ENCODE measurements at regions not wholly inside any gene's neighbourhood (a gene's known extent, or its start where the extent isn't known, plus 50 kb on each side); places are given as distances from the start of the nearest gene placed in this dataset.

DNA sequence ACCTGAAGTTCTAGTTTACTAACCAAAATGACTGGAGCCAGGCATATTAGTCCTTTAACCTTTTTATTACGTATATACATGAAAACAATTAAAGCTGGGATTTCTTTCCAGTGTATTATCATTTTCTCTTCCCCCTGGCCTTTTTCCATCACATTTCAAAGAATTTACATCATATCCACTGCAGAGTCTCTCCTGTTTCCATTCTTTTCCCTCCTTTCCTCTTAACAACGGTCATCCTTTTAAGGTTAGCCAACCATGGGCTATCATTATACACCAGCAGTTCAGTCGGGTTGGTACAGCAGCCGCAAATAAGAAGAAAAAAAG is 104.6 kb downstream of the TFAP2A start:
- dilution Hi-C loops (cut with MboI; ENCODE audit: extremely low pct_ligation_motif_present, low sequenced_read_pairs) = no loop called here
- POLR2A ChIA-PET = no interaction called here

More for the DNA sequence above, 104.6 kb downstream of the TFAP2A start:
- CTCF ChIA-PET = interaction anchor here (1.2 kb wide), 1 partner anchor 9 kb away, joined by 3 read pairs; no protein-coding TSS in a partner anchor
- no peak overlapping the region for H2AFZ ChIP-seq (ENCODE audit: low read depth, low read length)
- no TSS peak for BruUV-seq (replicated peaks)
- no peak for TF ChIP-seq FOS (IDR thresholded peaks at IDR 0.05; ENCODE audit: borderline replicate concordance, insufficient read depth, low read length)
- TF ChIP-seq, protein P1, sequence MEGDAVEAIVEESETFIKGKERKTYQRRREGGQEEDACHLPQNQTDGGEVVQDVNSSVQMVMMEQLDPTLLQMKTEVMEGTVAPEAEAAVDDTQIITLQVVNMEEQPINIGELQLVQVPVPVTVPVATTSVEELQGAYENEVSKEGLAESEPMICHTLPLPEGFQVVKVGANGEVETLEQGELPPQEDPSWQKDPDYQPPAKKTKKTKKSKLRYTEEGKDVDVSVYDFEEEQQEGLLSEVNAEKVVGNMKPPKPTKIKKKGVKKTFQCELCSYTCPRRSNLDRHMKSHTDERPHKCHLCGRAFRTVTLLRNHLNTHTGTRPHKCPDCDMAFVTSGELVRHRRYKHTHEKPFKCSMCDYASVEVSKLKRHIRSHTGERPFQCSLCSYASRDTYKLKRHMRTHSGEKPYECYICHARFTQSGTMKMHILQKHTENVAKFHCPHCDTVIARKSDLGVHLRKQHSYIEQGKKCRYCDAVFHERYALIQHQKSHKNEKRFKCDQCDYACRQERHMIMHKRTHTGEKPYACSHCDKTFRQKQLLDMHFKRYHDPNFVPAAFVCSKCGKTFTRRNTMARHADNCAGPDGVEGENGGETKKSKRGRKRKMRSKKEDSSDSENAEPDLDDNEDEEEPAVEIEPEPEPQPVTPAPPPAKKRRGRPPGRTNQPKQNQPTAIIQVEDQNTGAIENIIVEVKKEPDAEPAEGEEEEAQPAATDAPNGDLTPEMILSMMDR (IDR thresholded peaks at IDR 0.05; ENCODE audit: extremely low read depth in 1 of 2, insufficient read depth in 1 of 2, low read depth in 1 of 2, low read length in 2 of 2) = no peak
- no peak for TF ChIP-seq POLR2A (IDR thresholded peaks at IDR 0.05; ENCODE audit: low read depth, low read length)
- TF ChIP-seq, protein P2, sequence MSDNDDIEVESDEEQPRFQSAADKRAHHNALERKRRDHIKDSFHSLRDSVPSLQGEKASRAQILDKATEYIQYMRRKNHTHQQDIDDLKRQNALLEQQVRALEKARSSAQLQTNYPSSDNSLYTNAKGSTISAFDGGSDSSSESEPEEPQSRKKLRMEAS (IDR thresholded peaks at IDR 0.05; ENCODE audit: insufficient read depth, insufficient read length) = no peak
- TF ChIP-seq GATA2 (IDR thresholded peaks at IDR 0.05; ENCODE audit: insufficient read depth, insufficient read length, low read depth, low read length) = no peak
- no peak for TF ChIP-seq EZH2 (IDR thresholded peaks at IDR 0.05; ENCODE audit: borderline replicate concordance, low read depth, low read length, severe bottlenecking)
- H3K9me1 ChIP-seq (replicated peaks; ENCODE audit: control insufficient read depth, extremely low read depth, insufficient read depth, low read length) = no peaks in the 10 kb centered on the region
- H3K9me3 ChIP-seq (replicated peaks; ENCODE audit: control insufficient read depth, insufficient read depth, low read length) = no peaks in the 10 kb centered on the region
- intact Hi-C loops (cut with micrococcal nuclease) = no loop called here
- no peaks in the 10 kb centered on the region for H4K20me1 ChIP-seq (replicated peaks; ENCODE audit: control insufficient read depth, extremely low read depth, insufficient read depth, low read length)
- H3K79me2 ChIP-seq (ENCODE audit: control insufficient read depth, insufficient read depth, low read length) = no peaks in the 10 kb centered on the region
- H3K36me3 ChIP-seq (ENCODE audit: control insufficient read depth in 2 of 2, extremely low read depth in 1 of 2, insufficient read depth in 2 of 2, low read length in 2 of 2) = no peaks in the 10 kb centered on the region
- FAIRE-seq (no peak), DNase-seq (ENCODE audit: low read depth, low spot score) (no peak)
- H3K27ac ChIP-seq (ENCODE audit: insufficient read depth, low read depth, low read length) = no peak overlapping the region
- no peak overlapping the region for H3K9ac ChIP-seq (replicated peaks; ENCODE audit: extremely low read depth, insufficient read depth, low read length)
- H3K27me3 ChIP-seq (ENCODE audit: control insufficient read depth in 2 of 2, insufficient read depth in 2 of 2, low read length in 2 of 2) = no peaks in the 10 kb centered on the region
- no peaks in the 10 kb centered on the region for H3K4me1 ChIP-seq (ENCODE audit: control insufficient read depth, extremely low read depth, insufficient read depth, low read length)
- no peak overlapping the region for H3K4me2 ChIP-seq (ENCODE audit: insufficient read depth, low read length)
- no peak overlapping the region for H3K4me3 ChIP-seq (replicated peaks in 1 of 3; ENCODE audit: insufficient read depth in 1 of 3, low read depth in 1 of 3, low read length in 3 of 3)
